Panc1 (cell line): ENCODE measurements at regions not wholly inside any gene's neighbourhood (a gene's known extent, or its start where the extent isn't known, plus 50 kb on each side); places are given as distances from the start of the nearest gene placed in this dataset.

Experiments used
- POLR2AphosphoS5 ChIP-seq: IDR thresholded peaks from 2 replicates; pipeline ENCODE4 v1.6.1; 2012; ENCODE audit warnings: mild to moderate bottlenecking, low read depth, low read length, moderate library complexity
- TCF7L2 ChIP-seq: IDR thresholded peaks from 2 replicates; pipeline ENCODE4 v1.6.1; 2011; ENCODE audit warnings: mild to moderate bottlenecking, low read depth, low read length, inconsistent platforms
- TF ChIP-seq, protein P1 (sequence below): fragments of 450-650 bp; IDR thresholded peaks from 2 replicates; pipeline ENCODE4 v1.5.1; 2017; ENCODE audit warnings: mild to moderate bottlenecking
- TF ChIP-seq, protein P2 (sequence below), 2 experiments: IDR thresholded peaks; 2 replicates each; pipeline ENCODE4 v1.6.1; 2011 to 2012; ENCODE audit warnings: low read depth in 2 of 2, control low read depth in 1 of 2, low read length in 1 of 2, mild to moderate bottlenecking in 1 of 2, moderate library complexity in 1 of 2; ENCODE audit not compliant: insufficient read depth in 1 of 2

DNA sequence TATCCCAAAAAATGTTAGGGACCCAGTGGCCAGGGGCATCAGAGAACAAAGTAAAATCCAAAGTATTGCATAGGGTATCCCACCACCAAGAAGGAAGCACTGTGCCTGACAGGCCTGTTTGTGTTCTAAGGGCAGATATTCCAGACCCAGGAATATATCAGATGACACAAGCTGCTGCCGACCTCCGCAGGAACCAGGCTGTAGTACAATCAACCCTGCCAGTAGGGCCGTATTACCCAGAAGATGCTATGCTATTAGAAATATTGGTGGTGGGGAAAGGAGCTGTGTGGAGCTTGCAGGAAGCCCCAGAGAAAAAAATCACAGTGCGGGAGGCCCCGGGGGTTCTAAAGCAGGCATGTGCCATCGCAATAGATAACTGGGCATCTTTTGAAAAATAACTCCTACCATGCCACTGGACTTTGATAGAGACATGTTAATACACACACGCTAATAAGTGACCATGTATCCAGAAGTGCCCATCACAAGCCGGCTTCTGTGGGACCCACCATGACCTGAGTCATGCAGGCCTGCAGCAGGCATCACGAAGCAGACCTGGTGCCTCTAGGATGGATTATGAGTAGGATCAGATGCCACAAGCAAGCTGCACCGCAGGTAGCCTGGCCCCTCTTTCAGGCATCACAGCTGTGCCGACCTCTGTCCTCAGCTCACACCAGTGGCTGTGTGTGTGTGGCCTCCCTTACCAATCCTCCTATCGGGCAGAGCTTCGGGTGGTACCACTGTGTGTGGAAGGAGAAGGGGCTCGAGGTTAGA lies 242.7 kb downstream of the BCL11B start:
- TF ChIP-seq, protein P1, sequence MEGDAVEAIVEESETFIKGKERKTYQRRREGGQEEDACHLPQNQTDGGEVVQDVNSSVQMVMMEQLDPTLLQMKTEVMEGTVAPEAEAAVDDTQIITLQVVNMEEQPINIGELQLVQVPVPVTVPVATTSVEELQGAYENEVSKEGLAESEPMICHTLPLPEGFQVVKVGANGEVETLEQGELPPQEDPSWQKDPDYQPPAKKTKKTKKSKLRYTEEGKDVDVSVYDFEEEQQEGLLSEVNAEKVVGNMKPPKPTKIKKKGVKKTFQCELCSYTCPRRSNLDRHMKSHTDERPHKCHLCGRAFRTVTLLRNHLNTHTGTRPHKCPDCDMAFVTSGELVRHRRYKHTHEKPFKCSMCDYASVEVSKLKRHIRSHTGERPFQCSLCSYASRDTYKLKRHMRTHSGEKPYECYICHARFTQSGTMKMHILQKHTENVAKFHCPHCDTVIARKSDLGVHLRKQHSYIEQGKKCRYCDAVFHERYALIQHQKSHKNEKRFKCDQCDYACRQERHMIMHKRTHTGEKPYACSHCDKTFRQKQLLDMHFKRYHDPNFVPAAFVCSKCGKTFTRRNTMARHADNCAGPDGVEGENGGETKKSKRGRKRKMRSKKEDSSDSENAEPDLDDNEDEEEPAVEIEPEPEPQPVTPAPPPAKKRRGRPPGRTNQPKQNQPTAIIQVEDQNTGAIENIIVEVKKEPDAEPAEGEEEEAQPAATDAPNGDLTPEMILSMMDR, result no peak
- TF ChIP-seq, protein P2, sequence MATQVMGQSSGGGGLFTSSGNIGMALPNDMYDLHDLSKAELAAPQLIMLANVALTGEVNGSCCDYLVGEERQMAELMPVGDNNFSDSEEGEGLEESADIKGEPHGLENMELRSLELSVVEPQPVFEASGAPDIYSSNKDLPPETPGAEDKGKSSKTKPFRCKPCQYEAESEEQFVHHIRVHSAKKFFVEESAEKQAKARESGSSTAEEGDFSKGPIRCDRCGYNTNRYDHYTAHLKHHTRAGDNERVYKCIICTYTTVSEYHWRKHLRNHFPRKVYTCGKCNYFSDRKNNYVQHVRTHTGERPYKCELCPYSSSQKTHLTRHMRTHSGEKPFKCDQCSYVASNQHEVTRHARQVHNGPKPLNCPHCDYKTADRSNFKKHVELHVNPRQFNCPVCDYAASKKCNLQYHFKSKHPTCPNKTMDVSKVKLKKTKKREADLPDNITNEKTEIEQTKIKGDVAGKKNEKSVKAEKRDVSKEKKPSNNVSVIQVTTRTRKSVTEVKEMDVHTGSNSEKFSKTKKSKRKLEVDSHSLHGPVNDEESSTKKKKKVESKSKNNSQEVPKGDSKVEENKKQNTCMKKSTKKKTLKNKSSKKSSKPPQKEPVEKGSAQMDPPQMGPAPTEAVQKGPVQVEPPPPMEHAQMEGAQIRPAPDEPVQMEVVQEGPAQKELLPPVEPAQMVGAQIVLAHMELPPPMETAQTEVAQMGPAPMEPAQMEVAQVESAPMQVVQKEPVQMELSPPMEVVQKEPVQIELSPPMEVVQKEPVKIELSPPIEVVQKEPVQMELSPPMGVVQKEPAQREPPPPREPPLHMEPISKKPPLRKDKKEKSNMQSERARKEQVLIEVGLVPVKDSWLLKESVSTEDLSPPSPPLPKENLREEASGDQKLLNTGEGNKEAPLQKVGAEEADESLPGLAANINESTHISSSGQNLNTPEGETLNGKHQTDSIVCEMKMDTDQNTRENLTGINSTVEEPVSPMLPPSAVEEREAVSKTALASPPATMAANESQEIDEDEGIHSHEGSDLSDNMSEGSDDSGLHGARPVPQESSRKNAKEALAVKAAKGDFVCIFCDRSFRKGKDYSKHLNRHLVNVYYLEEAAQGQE (IDR thresholded peaks at IDR 0.05; ENCODE audit: insufficient read depth in 1 of 2, low read depth in 2 of 2, low read length in 1 of 2), result no peak
- TF ChIP-seq POLR2AphosphoS5 (no peak), TCF7L2 (no peak)
